H9 (cell line): ENCODE measurements at regions not wholly inside any gene's neighbourhood (a gene's known extent, or its start where the extent isn't known, plus 50 kb on each side); places are given as distances from the start of the nearest gene placed in this dataset.

Source experiments
- DNase-seq: peaks from one replicate; pipeline ENCODE4 v3.0.0-alpha.2; 2017
- H2AFZ ChIP-seq: one replicate; pipeline ENCODE4 v1.6.1; 2013; ENCODE audit warnings: mild to moderate bottlenecking, low read length, control low read depth, moderate library complexity
- H2AK5ac ChIP-seq: 2 replicates; pipeline ENCODE4 v1.6.1; 2013; ENCODE audit warnings: low read length, control low read depth, mixed read lengths; ENCODE audit not compliant: insufficient read length
- H2BK120ac ChIP-seq: one replicate; pipeline ENCODE4 v1.6.1; 2013; ENCODE audit warnings: low read depth, mild to moderate bottlenecking, low read length, control low read depth, inconsistent platforms; ENCODE audit not compliant: poor library complexity, severe bottlenecking
- H2BK12ac ChIP-seq: 2 replicates; pipeline ENCODE4 v1.6.1; 2013; ENCODE audit warnings: low read length, control low read depth, mixed read lengths, low read depth; ENCODE audit not compliant: insufficient read length
- H2BK15ac ChIP-seq: 2 replicates; pipeline ENCODE4 v1.6.1; 2013; ENCODE audit warnings: low read depth, low read length, control low read depth
- H2BK20ac ChIP-seq: one replicate; pipeline ENCODE4 v1.6.1; 2013; ENCODE audit warnings: low read depth, mild to moderate bottlenecking, low read length, control low read depth, inconsistent platforms; ENCODE audit not compliant: poor library complexity, severe bottlenecking
- H2BK5ac ChIP-seq: 2 replicates; pipeline ENCODE4 v1.6.1; 2013; ENCODE audit warnings: low read length, control low read depth, mixed read lengths; ENCODE audit not compliant: insufficient read length
- H3K14ac ChIP-seq: 2 replicates; pipeline ENCODE4 v1.6.1; 2013; ENCODE audit warnings: low read length, control low read depth; ENCODE audit not compliant: insufficient read depth
- H3K18ac ChIP-seq: 2 replicates; pipeline ENCODE4 v1.6.1; 2013; ENCODE audit warnings: low read depth, mild to moderate bottlenecking, mixed read lengths, low read length, control low read depth; ENCODE audit not compliant: insufficient read length
- H3K23ac ChIP-seq: 2 replicates; pipeline ENCODE4 v1.6.1; 2013; ENCODE audit warnings: low read length, control low read depth, mixed read lengths, low read depth; ENCODE audit not compliant: insufficient read length
- H3K23me2 ChIP-seq: 2 replicates; pipeline ENCODE4 v1.6.1; 2013; ENCODE audit warnings: low read depth, mild to moderate bottlenecking, mixed read lengths, low read length, control low read depth; ENCODE audit not compliant: insufficient read length, poor library complexity, severe bottlenecking
- H3K27ac ChIP-seq: 2 replicates; pipeline ENCODE4 v1.5.1; 2013; ENCODE audit warnings: low read length, control low read depth, mixed read lengths, low read depth; ENCODE audit not compliant: insufficient read length
- H3K27me3 ChIP-seq: 2 replicates; pipeline ENCODE4 v1.6.1; 2013; ENCODE audit warnings: low read length, control low read depth, inconsistent platforms; ENCODE audit not compliant: insufficient read depth
- H3K4ac ChIP-seq: 2 replicates; pipeline ENCODE4 v1.6.1; 2013; ENCODE audit warnings: low read depth, mild to moderate bottlenecking, control low read depth, inconsistent platforms, low read length, moderate library complexity
- H3K4me1 ChIP-seq: 2 replicates; pipeline ENCODE4 v1.6.1; 2013; ENCODE audit warnings: low read length, control low read depth, inconsistent platforms; ENCODE audit not compliant: insufficient read depth
- H3K4me2 ChIP-seq: 2 replicates; pipeline ENCODE4 v1.6.1; 2013; ENCODE audit warnings: low read length, control low read depth, mixed read lengths; ENCODE audit not compliant: insufficient read length, insufficient read depth
- H3K56ac ChIP-seq: 2 replicates; pipeline ENCODE4 v1.6.1; 2013; ENCODE audit warnings: low read depth, mild to moderate bottlenecking, mixed read lengths, low read length, control low read depth; ENCODE audit not compliant: insufficient read length
- H3K79me1 ChIP-seq: 2 replicates; pipeline ENCODE4 v1.6.1; 2013; ENCODE audit warnings: low read depth, mild to moderate bottlenecking, moderate library complexity, low read length, control low read depth, inconsistent platforms; ENCODE audit not compliant: insufficient read depth, poor library complexity, severe bottlenecking
- H3K79me2 ChIP-seq: 2 replicates; pipeline ENCODE4 v1.6.1; 2013; ENCODE audit warnings: low read length, control low read depth, inconsistent platforms; ENCODE audit not compliant: insufficient read depth
- H3K9ac ChIP-seq: 2 replicates; pipeline ENCODE4 v1.6.1; 2013; ENCODE audit warnings: low read length, control low read depth, mixed read lengths; ENCODE audit not compliant: insufficient read length; ENCODE audit errors: extremely low read depth
- H3K9me3 ChIP-seq: one replicate; pipeline ENCODE4 v1.6.1; 2013; ENCODE audit warnings: low read depth, low read length, inconsistent platforms; ENCODE audit not compliant: control insufficient read depth
- H3T11ph ChIP-seq: one replicate; pipeline ENCODE4 v1.6.1; 2013; ENCODE audit warnings: mild to moderate bottlenecking, low read length, control low read depth, inconsistent platforms
- H4K20me1 ChIP-seq: one replicate; pipeline ENCODE4 v1.6.1; 2013; ENCODE audit not compliant: control insufficient read depth, insufficient read length, insufficient read depth
- H4K5ac ChIP-seq: 2 replicates; pipeline ENCODE4 v1.6.1; 2013; ENCODE audit warnings: low read depth, mild to moderate bottlenecking, mixed read lengths, low read length, control low read depth; ENCODE audit not compliant: insufficient read length
- H4K8ac ChIP-seq: replicated peaks from 2 replicates; pipeline ENCODE4 v1.6.1; 2013; ENCODE audit warnings: low read length, control low read depth, mixed read lengths, low read depth; ENCODE audit not compliant: insufficient read length
- H4K91ac ChIP-seq: 2 replicates; pipeline ENCODE4 v1.6.1; 2013; ENCODE audit warnings: low read depth, mild to moderate bottlenecking, moderate library complexity, mixed read lengths, low read length, control low read depth; ENCODE audit not compliant: insufficient read length
- H3K27ac Mint-ChIP-seq, 3 experiments: 2 replicates in 2 of 3; 3 replicates in 1 of 3; pipeline ENCODE4 v1.8.0; 2020 to 2021; ENCODE audit warnings: mixed read lengths in 3 of 3, mild to moderate bottlenecking in 1 of 3, moderate library complexity in 1 of 3
- H3K27me3 Mint-ChIP-seq: 2 replicates; pipeline ENCODE4 v1.8.0; 2021; ENCODE audit warnings: low read depth, mild to moderate bottlenecking, moderate library complexity, mixed read lengths
- H3K36me3 Mint-ChIP-seq, 3 experiments: 2 replicates in 2 of 3; 3 replicates in 1 of 3; pipeline ENCODE4 v1.8.0; 2020 to 2021; ENCODE audit warnings: low read depth in 3 of 3, mixed read lengths in 3 of 3; ENCODE audit not compliant: insufficient read depth in 1 of 3
- H3K4me1 Mint-ChIP-seq, 2 experiments: 2 replicates each; pipeline ENCODE4 v1.8.0; 2020; ENCODE audit warnings: mixed read lengths in 2 of 2
- H3K4me3 Mint-ChIP-seq, 2 experiments: 2 replicates in 1 of 2; 3 replicates in 1 of 2; pipeline ENCODE4 v1.8.0; 2020 to 2021; ENCODE audit warnings: mild to moderate bottlenecking in 2 of 2, mixed read lengths in 2 of 2, moderate library complexity in 1 of 2
- H3K9me3 Mint-ChIP-seq, 2 experiments: 2 replicates in 1 of 2; 3 replicates in 1 of 2; pipeline ENCODE4 v1.8.0; 2020; ENCODE audit warnings: mild to moderate bottlenecking in 2 of 2, mixed read lengths in 2 of 2, moderate library complexity in 1 of 2
- WGBS: extraction: QIAGEN DNeasy Blood & Tissue Kit; methylation state at CpG from one replicate; pipeline ENCODE4 v1.1.7; 2013; ENCODE audit warnings: missing lambda C conversion rate, low lambda C conversion rate, mixed read lengths; ENCODE audit not compliant: insufficient read length; ENCODE audit errors: extremely low coverage; 5-methylcytosine and 5-hydroxymethylcytosine counted together
- TF ChIP-seq, protein P1 (sequence below): fragments of 200-600 bp; sonication (generic); conservative IDR thresholded peaks from 3 replicates; pipeline ENCODE4 v1.8.0; 2021; ENCODE audit warnings: antibody characterized with exemption, mild to moderate bottlenecking

DNA sequence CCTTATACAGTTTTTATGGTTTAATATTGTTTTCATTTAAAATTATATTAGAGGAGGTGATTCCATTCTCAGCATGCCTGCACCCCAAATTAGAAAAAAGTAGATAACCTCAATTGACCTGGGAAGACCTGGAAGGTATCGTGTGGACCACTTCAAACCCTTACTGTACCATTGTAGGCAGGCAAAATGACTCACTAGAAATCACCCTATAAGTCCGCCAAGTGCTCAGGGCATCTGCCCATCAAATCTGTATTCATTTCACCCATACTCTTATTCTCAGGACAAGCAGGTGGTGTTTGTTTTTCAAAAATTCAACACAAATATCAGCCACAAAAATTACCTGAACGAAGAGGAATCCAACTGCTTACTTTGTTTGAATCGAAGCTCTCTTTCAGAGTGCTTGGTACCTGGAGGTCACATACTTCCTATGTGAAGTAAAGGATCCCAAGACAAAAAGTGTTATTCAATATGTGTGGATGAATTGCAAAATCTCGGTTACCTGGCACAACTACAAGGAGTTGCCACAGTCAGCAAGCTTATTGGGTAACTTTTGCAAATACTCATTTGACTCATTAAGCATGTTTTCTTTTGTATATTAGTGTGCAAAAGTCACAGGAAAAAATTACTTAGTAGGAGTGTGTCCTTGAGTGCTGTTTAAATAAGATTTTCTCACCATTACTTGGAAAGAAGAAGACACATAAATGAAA is 216.2 kb downstream of the ENC1 start:
- Histone ChIP-seq H2BK15ac (no peak overlapping the region), H3K23me2 (no peaks in the 10 kb centered on the region), H3K14ac (no peak overlapping the region), H3K27me3 (no peaks in the 10 kb centered on the region), H2BK12ac (no peak overlapping the region), H3K9me3 (no peaks in the 10 kb centered on the region), H2BK5ac (no peak overlapping the region), H4K91ac (no peak overlapping the region), H4K5ac (no peak overlapping the region), H2AFZ (no peak overlapping the region), H3K23ac (no peak overlapping the region), H3K4me2 (no peak overlapping the region), H2AK5ac (no peak overlapping the region), H3K4me1 (no peaks in the 10 kb centered on the region), H3K56ac (no peak overlapping the region), H3K4ac (no peak overlapping the region), H2BK20ac (no peak overlapping the region), H3K9ac (no peak overlapping the region), H4K8ac (no peak overlapping the region), H3K27ac (no peak overlapping the region), H2BK120ac (no peak overlapping the region), H3K18ac (no peak overlapping the region), H4K20me1 (no peaks in the 10 kb centered on the region), H3T11ph (no peak overlapping the region), H3K79me2 (no peaks in the 10 kb centered on the region), H3K79me1 (no peaks in the 10 kb centered on the region)
- Mint-ChIP-seq H3K4me3 (no peak overlapping the region), H3K4me1 (no peaks in the 10 kb centered on the region), H3K27me3 (peaks cover 12% of the 10 kb centered on the region), H3K36me3 (peaks cover 0 to 3% (median 2%) of the 10 kb centered on the region in 3 experiments; a peak in 3 of 7 replicates), H3K9me3 (peaks cover 1 to 3% of the 10 kb centered on the region in 2 experiments; a peak in 3 of 5 replicates), H3K27ac (no peak overlapping the region; a peak in 1 of 7 replicates)
- DNase-seq = no peak
- no CpG with 5 or more reads among the region's 5 CpGs for WGBS
- TF ChIP-seq, protein P1, sequence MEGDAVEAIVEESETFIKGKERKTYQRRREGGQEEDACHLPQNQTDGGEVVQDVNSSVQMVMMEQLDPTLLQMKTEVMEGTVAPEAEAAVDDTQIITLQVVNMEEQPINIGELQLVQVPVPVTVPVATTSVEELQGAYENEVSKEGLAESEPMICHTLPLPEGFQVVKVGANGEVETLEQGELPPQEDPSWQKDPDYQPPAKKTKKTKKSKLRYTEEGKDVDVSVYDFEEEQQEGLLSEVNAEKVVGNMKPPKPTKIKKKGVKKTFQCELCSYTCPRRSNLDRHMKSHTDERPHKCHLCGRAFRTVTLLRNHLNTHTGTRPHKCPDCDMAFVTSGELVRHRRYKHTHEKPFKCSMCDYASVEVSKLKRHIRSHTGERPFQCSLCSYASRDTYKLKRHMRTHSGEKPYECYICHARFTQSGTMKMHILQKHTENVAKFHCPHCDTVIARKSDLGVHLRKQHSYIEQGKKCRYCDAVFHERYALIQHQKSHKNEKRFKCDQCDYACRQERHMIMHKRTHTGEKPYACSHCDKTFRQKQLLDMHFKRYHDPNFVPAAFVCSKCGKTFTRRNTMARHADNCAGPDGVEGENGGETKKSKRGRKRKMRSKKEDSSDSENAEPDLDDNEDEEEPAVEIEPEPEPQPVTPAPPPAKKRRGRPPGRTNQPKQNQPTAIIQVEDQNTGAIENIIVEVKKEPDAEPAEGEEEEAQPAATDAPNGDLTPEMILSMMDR = no peak
